ENCODE measurements at regions not wholly inside any gene's neighbourhood (a gene's known extent, or its start where the extent isn't known, plus 50 kb on each side); places are given as distances from the start of the nearest gene placed in this dataset.

- in situ Hi-C loops (cut with MboI; ENCODE audit: low sequenced_read_pairs) = no loop called here
- H3K4me1 ChIP-seq = no peaks in the 10 kb centered on the region
- H3K36me3 ChIP-seq (replicated peaks) = no peaks in the 10 kb centered on the region
- H3K4me3 ChIP-seq = no peak overlapping the region
- no peaks in the 10 kb centered on the region for H3K27me3 ChIP-seq (ENCODE audit: low read depth)
- H3K9me3 ChIP-seq = no peaks in the 10 kb centered on the region
- DNase-seq (ENCODE audit: low spot score in 2 of 2) = no peak
Observed at GRCh38 chr7:137172105-137172590, 171.4 kb downstream of the PTN start.

- in situ Hi-C loops (cut with MboI; ENCODE audit: low sequenced_read_pairs) = no loop called here
- no peaks in the 10 kb centered on the region for H3K27me3 ChIP-seq (ENCODE audit: low read depth)
- DNase-seq (ENCODE audit: low spot score in 2 of 2) = peak; percentile 39 to 50
- H3K36me3 ChIP-seq (replicated peaks) = no peaks in the 10 kb centered on the region
- no peak overlapping the region for H3K4me3 ChIP-seq
- H3K4me1 ChIP-seq = no peaks in the 10 kb centered on the region
- no peaks in the 10 kb centered on the region for H3K9me3 ChIP-seq
Observed at GRCh38 chr7:137169282-137169698, 174.2 kb downstream of the PTN start.

- Histone ChIP-seq H3K4me3 (no peak overlapping the region), H3K9me3 (no peaks in the 10 kb centered on the region), H3K4me1 (no peaks in the 10 kb centered on the region), H3K36me3 (replicated peaks) (no peaks in the 10 kb centered on the region), H3K27me3 (ENCODE audit: low read depth) (no peaks in the 10 kb centered on the region)
- in situ Hi-C loops (cut with MboI; ENCODE audit: low sequenced_read_pairs) = no loop called here
- DNase-seq (ENCODE audit: low spot score in 2 of 2) = no peak
Observed at GRCh38 chr7:137167609-137168008, 175.9 kb downstream of the PTN start.

- Histone ChIP-seq H3K4me3 (no peak overlapping the region), H3K27me3 (ENCODE audit: low read depth) (no peaks in the 10 kb centered on the region), H3K9me3 (no peaks in the 10 kb centered on the region), H3K36me3 (replicated peaks) (no peaks in the 10 kb centered on the region), H3K4me1 (no peaks in the 10 kb centered on the region)
- in situ Hi-C loops (cut with MboI; ENCODE audit: low sequenced_read_pairs) = no loop called here
- no peak for DNase-seq (ENCODE audit: low spot score in 2 of 2)
Observed at GRCh38 chr7:137166363-137166762, 177.2 kb downstream of the PTN start.

GRCh38 chr7:137165786-137166185 is 177.7 kb downstream of the PTN start:
- in situ Hi-C loops (cut with MboI; ENCODE audit: low sequenced_read_pairs) = no loop called here
- no peaks in the 10 kb centered on the region for H3K27me3 ChIP-seq (ENCODE audit: low read depth)
- H3K4me1 ChIP-seq = no peaks in the 10 kb centered on the region
- H3K4me3 ChIP-seq = no peak overlapping the region
- DNase-seq (ENCODE audit: low spot score in 2 of 2) = no peak
- no peaks in the 10 kb centered on the region for H3K9me3 ChIP-seq
- no peaks in the 10 kb centered on the region for H3K36me3 ChIP-seq (replicated peaks)

GRCh38 chr7:137165241-137165640 is 178.3 kb downstream of the PTN start:
- H3K4me3 ChIP-seq = no peak overlapping the region
- no peaks in the 10 kb centered on the region for H3K36me3 ChIP-seq (replicated peaks)
- no peaks in the 10 kb centered on the region for H3K4me1 ChIP-seq
- in situ Hi-C loops (cut with MboI; ENCODE audit: low sequenced_read_pairs) = no loop called here
- no peaks in the 10 kb centered on the region for H3K27me3 ChIP-seq (ENCODE audit: low read depth)
- no peak for DNase-seq (ENCODE audit: low spot score in 2 of 2)
- no peaks in the 10 kb centered on the region for H3K9me3 ChIP-seq

- in situ Hi-C loops (cut with MboI; ENCODE audit: low sequenced_read_pairs) = no loop called here
- H3K27me3 ChIP-seq (ENCODE audit: low read depth) = no peaks in the 10 kb centered on the region
- H3K36me3 ChIP-seq (replicated peaks) = no peaks in the 10 kb centered on the region
- no peaks in the 10 kb centered on the region for H3K4me1 ChIP-seq
- H3K9me3 ChIP-seq = no peaks in the 10 kb centered on the region
- no peak overlapping the region for H3K4me3 ChIP-seq
- DNase-seq (ENCODE audit: low spot score in 2 of 2) = no peak
Observed at GRCh38 chr7:137164251-137164650, 179.3 kb downstream of the PTN start.

- Histone ChIP-seq H3K27me3 (ENCODE audit: low read depth) (no peaks in the 10 kb centered on the region), H3K9me3 (no peaks in the 10 kb centered on the region), H3K4me1 (no peaks in the 10 kb centered on the region), H3K36me3 (replicated peaks) (no peaks in the 10 kb centered on the region), H3K4me3 (no peak overlapping the region)
- DNase-seq (ENCODE audit: low spot score in 2 of 2) = no peak
- in situ Hi-C loops (cut with MboI; ENCODE audit: low sequenced_read_pairs) = no loop called here
Observed at GRCh38 chr7:137160236-137160635, 183.3 kb downstream of the PTN start.

GRCh38 chr7:137157256-137157655 is 186.3 kb downstream of the PTN start:
- H3K4me1 ChIP-seq = no peaks in the 10 kb centered on the region
- no peaks in the 10 kb centered on the region for H3K36me3 ChIP-seq (replicated peaks)
- no peaks in the 10 kb centered on the region for H3K27me3 ChIP-seq (ENCODE audit: low read depth)
- H3K4me3 ChIP-seq = no peak overlapping the region
- DNase-seq (ENCODE audit: low spot score in 2 of 2) = no peak
- in situ Hi-C loops (cut with MboI; ENCODE audit: low sequenced_read_pairs) = no loop called here
- H3K9me3 ChIP-seq = no peaks in the 10 kb centered on the region

- H3K36me3 ChIP-seq (replicated peaks) = no peaks in the 10 kb centered on the region
- H3K4me1 ChIP-seq = no peaks in the 10 kb centered on the region
- no peak overlapping the region for H3K4me3 ChIP-seq
- no peak for DNase-seq (ENCODE audit: low spot score in 2 of 2)
- in situ Hi-C loops (cut with MboI; ENCODE audit: low sequenced_read_pairs) = no loop called here
- H3K27me3 ChIP-seq (ENCODE audit: low read depth) = peaks cover 3% of the 10 kb centered on the region; the same call in 1 of the 2 replicates
- no peaks in the 10 kb centered on the region for H3K9me3 ChIP-seq
Observed at GRCh38 chr7:137151690-137152052, 191.9 kb downstream of the PTN start.

- Histone ChIP-seq H3K4me3 (no peak overlapping the region), H3K36me3 (replicated peaks) (no peaks in the 10 kb centered on the region), H3K4me1 (no peaks in the 10 kb centered on the region), H3K9me3 (no peaks in the 10 kb centered on the region), H3K27me3 (ENCODE audit: low read depth) (peaks cover 5% of the 10 kb centered on the region; the same call in 1 of the 2 replicates)
- in situ Hi-C loops (cut with MboI; ENCODE audit: low sequenced_read_pairs) = no loop called here
- no peak for DNase-seq (ENCODE audit: low spot score in 2 of 2)
Observed at GRCh38 chr7:137151041-137151689, 192.4 kb downstream of the PTN start.

- H3K4me3 ChIP-seq = no peak overlapping the region
- in situ Hi-C loops (cut with MboI; ENCODE audit: low sequenced_read_pairs) = no loop called here
- no peaks in the 10 kb centered on the region for H3K9me3 ChIP-seq
- H3K36me3 ChIP-seq (replicated peaks) = no peaks in the 10 kb centered on the region
- no peak for DNase-seq (ENCODE audit: low spot score in 2 of 2)
- peaks cover 5% of the 10 kb centered on the region; the same call in 1 of the 2 replicates for H3K27me3 ChIP-seq (ENCODE audit: low read depth)
- no peaks in the 10 kb centered on the region for H3K4me1 ChIP-seq
Observed at GRCh38 chr7:137147338-137147720, 196.2 kb downstream of the PTN start.

GRCh38 chr7:137146552-137147337 is 196.8 kb downstream of the PTN start:
- in situ Hi-C loops (cut with MboI; ENCODE audit: low sequenced_read_pairs) = no loop called here
- Histone ChIP-seq H3K9me3 (no peaks in the 10 kb centered on the region), H3K36me3 (replicated peaks) (no peaks in the 10 kb centered on the region), H3K4me1 (no peaks in the 10 kb centered on the region), H3K4me3 (no peak overlapping the region), H3K27me3 (ENCODE audit: low read depth) (peaks cover 5% of the 10 kb centered on the region; the same call in 1 of the 2 replicates)
- DNase-seq (ENCODE audit: low spot score in 2 of 2) = no peak

- H3K27me3 ChIP-seq (ENCODE audit: low read depth) = peaks cover 5% of the 10 kb centered on the region; the same call in 1 of the 2 replicates
- H3K36me3 ChIP-seq (replicated peaks) = no peaks in the 10 kb centered on the region
- H3K9me3 ChIP-seq = no peaks in the 10 kb centered on the region
- no peak for DNase-seq (ENCODE audit: low spot score in 2 of 2)
- in situ Hi-C loops (cut with MboI; ENCODE audit: low sequenced_read_pairs) = no loop called here
- no peaks in the 10 kb centered on the region for H3K4me1 ChIP-seq
- no peak overlapping the region for H3K4me3 ChIP-seq
Observed at GRCh38 chr7:137146012-137146455, 197.5 kb downstream of the PTN start.

Data from HAP-1 (cell line).